DND-41 (cell line): ENCODE measurements at regions not wholly inside any gene's neighbourhood (a gene's known extent, or its start where the extent isn't known, plus 50 kb on each side); places are given as distances from the start of the nearest gene placed in this dataset.

Experiments
- ATAC-seq: fragments of 200-7000 bp; cut with Tn5 transposase; 3 replicates; pipeline ENCODE4 v1.9.1; 2021; ENCODE audit warnings: low read depth; ENCODE audit not compliant: insufficient read depth
- DNase-seq: peaks from one replicate; pipeline ENCODE4 v3.0.0-alpha.2; 2020
- H2AFZ ChIP-seq: 2 replicates; pipeline ENCODE4 v1.6.0; 2012; ENCODE audit warnings: low read depth, low read length
- H3K27ac ChIP-seq: 2 replicates; pipeline ENCODE4 v1.5.1; 2012; ENCODE audit warnings: low read length, inconsistent platforms
- H3K27me3 ChIP-seq: fragments of 200-600 bp; sonication (generic); 2 replicates; pipeline ENCODE4 v1.6.0; 2012; ENCODE audit warnings: low read length, mild to moderate bottlenecking, inconsistent platforms; ENCODE audit not compliant: insufficient read depth, poor library complexity
- H3K36me3 ChIP-seq: 2 replicates; pipeline ENCODE4 v1.5.1; 2012; ENCODE audit warnings: low read length, inconsistent platforms; ENCODE audit not compliant: insufficient read depth
- H3K4me1 ChIP-seq: 2 replicates; pipeline ENCODE4 v1.5.1; 2012; ENCODE audit warnings: mild to moderate bottlenecking, low read length; ENCODE audit not compliant: insufficient read depth
- H3K4me2 ChIP-seq: 2 replicates; pipeline ENCODE4 v1.6.0; 2012; ENCODE audit warnings: mild to moderate bottlenecking, moderate library complexity, low read length, inconsistent platforms; ENCODE audit not compliant: insufficient read depth
- H3K4me3 ChIP-seq, 2 experiments: fragments of 200-600 bp in 1 of 2; shearing (Covaris generic) in 1 of 2; 2 replicates each; pipeline ENCODE4 v1.5.1; 2012 to 2016; ENCODE audit warnings: inconsistent platforms in 2 of 2, low read length in 2 of 2, mild to moderate bottlenecking in 2 of 2, low read depth in 1 of 2, moderate library complexity in 1 of 2
- H3K79me2 ChIP-seq: 2 replicates; pipeline ENCODE4 v1.6.0; 2012; ENCODE audit warnings: low read length, inconsistent platforms; ENCODE audit not compliant: insufficient read depth
- H3K9ac ChIP-seq: 2 replicates; pipeline ENCODE4 v1.6.0; 2012; ENCODE audit warnings: low read depth, mild to moderate bottlenecking, inconsistent platforms, low read length, moderate library complexity
- H3K9me3 ChIP-seq: 2 replicates; pipeline ENCODE4 v1.5.1; 2012; ENCODE audit warnings: low read length, moderate library complexity, mild to moderate bottlenecking, inconsistent platforms; ENCODE audit not compliant: insufficient read depth, severe bottlenecking
- H4K20me1 ChIP-seq: 2 replicates; pipeline ENCODE4 v1.6.0; 2012; ENCODE audit warnings: low read length; ENCODE audit not compliant: insufficient read depth
- EZH2 ChIP-seq: IDR thresholded peaks from 3 replicates; pipeline ENCODE4 v1.6.1; 2012; ENCODE audit warnings: borderline replicate concordance, low read depth, mild to moderate bottlenecking, moderate library complexity, low read length, inconsistent platforms; ENCODE audit not compliant: severe bottlenecking
- TF ChIP-seq, protein P1 (sequence below): IDR thresholded peaks from 2 replicates; pipeline ENCODE4 v1.5.1; 2012; ENCODE audit warnings: borderline replicate concordance, low read length, moderate library complexity, mild to moderate bottlenecking; ENCODE audit not compliant: poor library complexity, severe bottlenecking; ENCODE audit errors: extremely low read depth

DNA sequence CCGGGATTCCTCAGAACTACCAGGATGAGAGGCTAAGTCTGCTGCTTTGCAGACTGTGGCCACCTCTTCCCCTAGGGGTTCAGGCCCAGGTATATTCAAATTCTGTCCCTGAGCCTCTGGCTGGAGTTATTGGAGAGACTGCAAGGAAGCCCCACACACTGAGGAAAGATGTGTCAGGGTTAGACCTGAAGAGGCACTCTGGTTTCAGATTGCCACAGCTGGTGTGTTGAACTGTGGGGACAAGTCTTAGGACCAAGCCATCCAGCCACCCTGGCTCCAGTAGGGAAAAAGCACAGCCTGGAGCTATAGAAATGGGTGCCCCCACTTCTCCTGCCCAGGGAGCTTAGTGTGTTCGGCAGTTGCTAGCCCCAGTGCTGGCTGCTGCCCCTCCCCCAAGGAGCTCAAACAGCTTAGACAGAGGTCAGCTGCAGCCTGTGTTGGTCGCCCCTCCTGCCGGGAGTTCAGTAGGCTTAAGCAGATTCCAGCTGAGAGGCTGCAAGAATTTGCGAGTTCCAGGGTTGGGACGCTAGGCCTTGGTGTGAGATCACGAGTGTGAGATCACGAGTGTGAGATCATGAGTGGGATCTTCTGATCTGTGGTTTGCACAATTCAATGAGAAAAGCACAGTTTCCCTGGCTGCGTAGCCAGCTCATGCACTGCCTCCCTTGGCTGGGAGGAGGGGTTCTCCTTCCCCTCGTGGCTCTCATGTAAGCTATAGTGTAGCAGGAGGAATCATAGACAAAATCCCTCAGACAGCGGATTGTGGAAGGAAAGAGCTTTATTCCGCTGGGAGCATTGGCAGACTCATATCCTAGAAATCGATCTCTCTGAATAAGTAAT, 552.1 kb upstream of the CHORDC1 start:
- no peak overlapping the region for H2AFZ ChIP-seq
- H3K4me2 ChIP-seq: no peak overlapping the region
- no peak overlapping the region for H3K4me3 ChIP-seq
- H3K27me3 ChIP-seq: no peaks in the 10 kb centered on the region
- no peak overlapping the region for H3K9ac ChIP-seq
- H3K79me2 ChIP-seq: no peaks in the 10 kb centered on the region
- H3K36me3 ChIP-seq: no peaks in the 10 kb centered on the region
- no peak for ATAC-seq
- no peaks in the 10 kb centered on the region for H3K9me3 ChIP-seq
- no peaks in the 10 kb centered on the region for H3K4me1 ChIP-seq
- no peak for TF ChIP-seq EZH2
- TF ChIP-seq, protein P1, sequence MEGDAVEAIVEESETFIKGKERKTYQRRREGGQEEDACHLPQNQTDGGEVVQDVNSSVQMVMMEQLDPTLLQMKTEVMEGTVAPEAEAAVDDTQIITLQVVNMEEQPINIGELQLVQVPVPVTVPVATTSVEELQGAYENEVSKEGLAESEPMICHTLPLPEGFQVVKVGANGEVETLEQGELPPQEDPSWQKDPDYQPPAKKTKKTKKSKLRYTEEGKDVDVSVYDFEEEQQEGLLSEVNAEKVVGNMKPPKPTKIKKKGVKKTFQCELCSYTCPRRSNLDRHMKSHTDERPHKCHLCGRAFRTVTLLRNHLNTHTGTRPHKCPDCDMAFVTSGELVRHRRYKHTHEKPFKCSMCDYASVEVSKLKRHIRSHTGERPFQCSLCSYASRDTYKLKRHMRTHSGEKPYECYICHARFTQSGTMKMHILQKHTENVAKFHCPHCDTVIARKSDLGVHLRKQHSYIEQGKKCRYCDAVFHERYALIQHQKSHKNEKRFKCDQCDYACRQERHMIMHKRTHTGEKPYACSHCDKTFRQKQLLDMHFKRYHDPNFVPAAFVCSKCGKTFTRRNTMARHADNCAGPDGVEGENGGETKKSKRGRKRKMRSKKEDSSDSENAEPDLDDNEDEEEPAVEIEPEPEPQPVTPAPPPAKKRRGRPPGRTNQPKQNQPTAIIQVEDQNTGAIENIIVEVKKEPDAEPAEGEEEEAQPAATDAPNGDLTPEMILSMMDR: no peak
- H3K27ac ChIP-seq: no peak overlapping the region
- no peak for DNase-seq
- H4K20me1 ChIP-seq: no peaks in the 10 kb centered on the region

DNA sequence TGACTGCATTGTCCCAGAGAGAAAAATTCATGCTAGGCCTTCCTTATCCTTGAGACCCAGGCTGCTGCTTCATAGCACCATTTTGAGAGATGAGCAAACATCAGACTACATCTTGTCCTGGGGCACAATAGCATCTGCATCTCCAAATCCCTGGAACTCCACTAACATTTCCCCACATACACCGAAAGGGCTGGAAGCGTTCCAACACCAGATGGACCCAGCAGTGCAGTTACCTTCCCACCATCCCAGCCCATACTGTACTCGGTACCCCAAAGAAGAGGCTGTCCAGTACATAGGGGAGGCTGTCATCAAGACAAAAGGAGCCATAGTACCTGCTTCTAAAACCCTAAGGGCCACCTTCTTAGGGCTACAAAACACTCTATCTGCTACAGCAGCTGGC, 547.2 kb upstream of the CHORDC1 start:
- TF ChIP-seq, protein P1: no peak
- no peak for TF ChIP-seq EZH2
- no peak for DNase-seq
- Histone ChIP-seq H3K36me3 (no peaks in the 10 kb centered on the region), H3K4me2 (no peak overlapping the region), H3K27me3 (no peaks in the 10 kb centered on the region), H2AFZ (no peak overlapping the region), H3K4me1 (no peaks in the 10 kb centered on the region), H3K9me3 (no peaks in the 10 kb centered on the region), H3K79me2 (no peaks in the 10 kb centered on the region), H4K20me1 (no peaks in the 10 kb centered on the region), H3K4me3 (no peak overlapping the region), H3K9ac (no peak overlapping the region), H3K27ac (no peak overlapping the region)
- ATAC-seq: no peak

DNA sequence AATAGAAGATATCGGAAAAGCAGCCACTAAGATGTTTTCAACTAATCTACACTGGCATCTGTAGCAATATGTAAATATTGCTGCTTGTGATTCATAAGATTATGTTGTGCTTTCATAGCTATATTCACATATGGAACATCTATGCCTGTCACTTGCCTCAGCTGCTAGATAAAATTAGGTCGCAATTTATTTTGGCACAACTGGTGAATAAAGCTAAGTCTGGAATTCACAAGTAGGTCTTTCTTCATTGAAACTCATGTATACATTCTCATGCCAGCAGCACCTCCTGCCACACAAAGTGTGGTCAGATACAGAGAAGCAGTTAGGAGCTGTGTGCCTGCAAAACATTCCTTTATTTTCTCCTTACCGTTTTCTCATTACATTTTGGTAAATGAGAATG, 543.3 kb upstream of the CHORDC1 start:
- Histone ChIP-seq H3K4me3 (no peak overlapping the region), H3K4me2 (no peak overlapping the region), H3K9ac (no peak overlapping the region), H3K27ac (no peak overlapping the region), H3K4me1 (no peaks in the 10 kb centered on the region), H3K36me3 (no peaks in the 10 kb centered on the region), H2AFZ (no peak overlapping the region), H4K20me1 (no peaks in the 10 kb centered on the region), H3K79me2 (no peaks in the 10 kb centered on the region), H3K27me3 (no peaks in the 10 kb centered on the region), H3K9me3 (no peaks in the 10 kb centered on the region)
- no peak for ATAC-seq
- TF ChIP-seq, protein P1: no peak
- TF ChIP-seq EZH2: no peak
- no peak for DNase-seq
